SW480 (cell line): ENCODE measurements at regions not wholly inside any gene's neighbourhood (a gene's known extent, or its start where the extent isn't known, plus 50 kb on each side); places are given as distances from the start of the nearest gene placed in this dataset.
"Not testable (repeated sequence)": the region's sequence is repeated elsewhere in the genome, so short reads cannot be mapped to it uniquely, and the experiment has no call there.

ENCODE experiments used
- DNase-seq: peaks from one replicate; pipeline ENCODE4 v3.0.0-alpha.2; 2016; ENCODE audit warnings: low spot score

DNA sequence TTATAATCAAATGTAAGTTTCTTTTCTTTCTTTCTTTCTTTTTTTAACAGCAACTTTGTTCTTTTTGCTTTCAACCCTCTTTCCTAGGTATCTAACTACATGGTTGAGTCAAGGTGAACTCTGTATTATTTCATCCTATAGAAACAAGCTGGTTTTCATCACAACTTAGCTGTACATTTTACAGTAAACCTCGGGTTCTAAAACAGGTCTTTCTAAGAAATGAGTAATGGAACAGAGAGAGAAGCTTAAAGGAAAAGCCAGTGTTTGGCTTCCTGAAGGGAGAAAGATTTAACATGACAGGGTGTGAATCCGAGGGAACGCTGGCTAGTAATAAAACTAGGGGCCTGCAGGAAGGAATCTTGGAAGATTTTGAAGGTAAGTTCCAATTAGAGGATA lies 143.4 kb upstream of the ITGB1 start:
- DNase-seq = no peak

DNA sequence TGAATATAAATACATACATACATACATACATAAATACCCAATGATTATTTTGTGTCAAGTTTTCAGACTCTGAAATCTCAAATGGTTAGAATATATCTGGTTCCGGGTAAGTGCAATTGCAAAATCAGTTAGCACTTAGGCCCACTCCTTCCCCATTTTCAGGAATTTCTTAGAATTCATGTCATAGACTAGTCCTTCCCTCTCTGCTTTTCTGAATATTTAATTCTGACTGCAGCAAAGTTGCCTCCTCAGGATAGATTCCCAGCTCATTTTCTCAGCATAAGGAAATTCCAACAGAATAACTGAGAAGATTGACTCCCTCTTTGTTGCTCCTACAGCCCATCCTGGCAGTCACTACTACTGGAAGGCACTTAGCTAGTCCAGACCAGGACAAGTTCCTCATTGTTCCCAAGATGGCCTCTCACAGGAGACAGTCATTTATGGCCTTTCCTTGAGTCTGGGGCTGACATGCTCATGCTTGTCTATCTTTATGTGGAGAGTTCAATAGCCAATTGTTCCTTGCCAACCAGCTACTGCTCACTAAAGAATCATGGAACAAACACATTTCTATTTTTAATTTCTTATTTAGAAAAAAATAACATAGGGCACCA lies 142.9 kb upstream of the ITGB1 start:
- no peak for DNase-seq

DNA sequence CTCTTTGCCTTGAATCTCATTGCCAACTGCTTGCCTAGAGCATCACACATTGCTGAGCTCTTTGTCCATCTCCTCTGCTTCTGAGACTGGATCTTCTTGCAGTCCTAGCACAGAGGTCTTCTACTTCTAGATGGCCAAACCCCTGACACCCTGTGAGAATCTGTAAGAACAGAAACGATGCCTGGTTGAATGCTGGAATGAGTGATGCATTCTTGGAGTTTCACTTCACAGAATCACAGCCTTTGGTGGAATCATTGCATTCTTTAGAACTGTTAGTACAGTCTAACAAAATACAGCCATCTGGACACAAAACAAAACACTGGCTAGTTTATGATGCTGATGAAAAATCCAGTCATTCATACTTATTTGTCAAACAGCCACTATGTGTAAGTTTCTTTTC lies 141.7 kb upstream of the ITGB1 start:
- no peak for DNase-seq

DNA sequence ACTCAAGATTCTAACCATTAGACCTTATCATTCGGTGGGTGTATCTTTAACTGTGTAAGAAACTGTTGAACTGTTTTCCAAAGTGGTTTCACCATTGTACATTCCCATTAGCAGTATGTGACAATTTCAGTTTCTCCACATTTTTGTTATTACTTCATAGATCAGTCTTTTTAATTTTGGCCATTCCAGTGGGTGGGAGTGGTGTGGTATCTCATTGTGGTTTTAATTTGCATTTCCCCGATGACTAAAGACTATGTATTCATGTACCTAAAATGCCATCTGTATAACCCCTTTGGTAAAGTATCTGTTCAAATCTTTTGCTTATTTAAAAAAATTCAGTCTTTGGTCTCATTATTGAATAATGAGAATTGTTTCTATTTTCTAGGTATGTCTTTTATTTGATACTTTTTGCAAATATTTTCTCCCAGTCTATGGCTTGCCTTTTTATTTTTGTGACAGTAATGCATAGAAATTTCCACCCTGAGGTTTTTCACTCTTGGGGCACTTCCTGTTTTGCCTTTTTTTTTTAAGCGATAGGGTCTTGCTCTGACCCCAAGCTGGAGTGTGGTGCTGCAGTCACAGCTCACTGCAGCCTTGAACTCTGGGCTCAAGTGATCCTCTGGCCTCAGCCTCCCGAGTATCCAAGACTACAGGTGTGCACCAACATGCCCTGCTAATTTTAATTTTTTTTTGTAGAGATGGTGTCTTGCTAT lies 141.1 kb upstream of the ITGB1 start:
- DNase-seq = no peak

DNA sequence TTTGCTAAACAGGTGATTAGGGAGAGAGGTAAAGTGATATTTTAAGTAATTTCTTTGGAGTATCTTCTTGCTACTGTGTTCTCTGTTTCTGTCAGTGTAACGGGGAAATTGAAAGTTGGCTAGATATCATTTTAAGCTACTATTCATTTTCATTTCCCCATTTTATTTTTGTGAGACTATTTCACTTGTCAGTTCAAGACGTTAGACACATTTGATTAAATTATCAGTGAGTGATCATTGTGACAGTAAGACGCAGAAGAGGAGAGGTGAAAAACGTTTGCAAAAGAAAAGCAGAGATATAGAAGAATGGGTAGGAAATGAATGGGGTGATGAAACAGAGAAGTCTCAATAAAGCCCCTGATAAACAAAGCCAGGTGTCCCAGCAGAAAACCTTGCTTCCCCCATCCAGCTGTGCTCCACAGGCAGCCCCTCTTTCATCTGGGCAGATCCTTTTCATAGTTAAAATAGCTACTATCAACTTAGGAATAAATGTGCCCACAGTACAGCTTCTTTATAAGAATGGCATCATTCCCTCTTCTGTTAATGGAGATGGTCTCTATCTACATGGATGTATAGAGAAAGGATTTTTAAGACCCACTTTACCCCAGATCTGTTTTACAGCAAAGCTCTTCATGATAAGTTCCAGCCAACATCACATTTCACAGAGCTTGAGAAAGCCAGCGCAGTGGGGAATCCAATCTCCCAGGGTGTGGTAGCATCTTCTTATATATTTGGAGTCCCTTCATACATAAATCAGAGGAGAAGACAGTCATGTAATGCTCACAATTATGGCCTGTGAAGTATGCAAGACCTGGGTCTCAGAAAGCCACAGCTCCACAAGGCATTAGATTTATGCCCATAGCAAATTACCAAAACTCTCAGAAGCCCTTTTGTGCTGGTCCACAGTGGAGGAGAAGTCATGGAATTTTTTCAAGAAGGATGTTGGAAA lies 138.1 kb upstream of the ITGB1 start:
- no peak for DNase-seq

DNA sequence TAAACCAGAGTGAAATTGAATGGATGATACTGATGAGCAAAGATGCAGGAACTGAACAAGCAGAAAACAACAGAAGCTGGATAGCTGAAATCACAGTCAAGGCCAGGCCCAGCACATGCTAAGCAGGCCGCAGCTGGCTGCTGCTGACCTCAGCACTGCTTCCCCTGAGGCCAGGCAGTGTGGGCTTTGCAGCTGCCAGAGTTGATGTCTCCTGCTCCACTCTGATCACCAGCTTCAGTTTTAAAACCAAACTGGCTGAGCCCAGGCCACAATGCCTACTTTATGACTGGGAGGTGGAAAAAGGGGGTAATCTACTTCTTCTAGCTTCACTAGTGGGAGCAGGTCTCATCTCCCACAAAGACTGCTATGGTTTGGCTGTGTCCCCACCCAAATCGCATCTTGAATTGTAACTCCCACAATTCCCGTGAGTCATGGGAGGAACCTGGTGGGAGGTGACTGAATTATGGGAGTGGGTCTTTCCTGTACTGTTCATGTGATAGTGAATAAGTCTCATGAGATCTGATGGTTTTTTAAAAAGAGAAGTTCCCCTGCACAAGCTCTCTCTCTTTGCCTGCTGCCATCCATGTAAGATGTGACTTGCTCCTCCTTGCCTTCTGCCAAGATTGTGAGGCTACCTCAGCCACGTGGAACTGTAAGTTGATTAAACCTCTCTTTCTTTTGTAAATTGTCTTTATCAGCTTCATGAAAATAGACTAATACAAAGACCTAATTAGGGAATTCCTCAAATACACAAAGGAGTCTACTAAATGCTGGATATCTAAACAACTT lies 136.4 kb upstream of the ITGB1 start:
- no peak for DNase-seq

DNA sequence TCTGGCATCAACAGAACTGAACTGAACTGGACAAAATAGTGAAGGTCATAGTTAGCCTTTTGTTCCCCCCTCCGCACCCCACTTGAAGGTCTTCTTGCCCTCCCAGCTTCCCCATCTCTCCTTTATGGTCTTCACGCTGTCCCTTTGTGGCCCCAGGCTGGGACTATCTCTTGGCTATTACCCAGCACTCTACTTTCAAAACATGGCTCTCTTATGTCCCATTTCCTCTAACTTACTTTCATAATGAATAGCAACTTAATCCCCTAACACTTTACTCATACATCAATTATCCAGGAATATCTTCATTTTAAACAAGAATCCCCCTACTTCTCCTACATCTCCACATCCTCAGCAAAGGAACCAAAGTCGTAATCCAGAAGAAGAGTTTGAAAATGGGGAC lies 135.3 kb upstream of the ITGB1 start:
- DNase-seq = no peak

DNA sequence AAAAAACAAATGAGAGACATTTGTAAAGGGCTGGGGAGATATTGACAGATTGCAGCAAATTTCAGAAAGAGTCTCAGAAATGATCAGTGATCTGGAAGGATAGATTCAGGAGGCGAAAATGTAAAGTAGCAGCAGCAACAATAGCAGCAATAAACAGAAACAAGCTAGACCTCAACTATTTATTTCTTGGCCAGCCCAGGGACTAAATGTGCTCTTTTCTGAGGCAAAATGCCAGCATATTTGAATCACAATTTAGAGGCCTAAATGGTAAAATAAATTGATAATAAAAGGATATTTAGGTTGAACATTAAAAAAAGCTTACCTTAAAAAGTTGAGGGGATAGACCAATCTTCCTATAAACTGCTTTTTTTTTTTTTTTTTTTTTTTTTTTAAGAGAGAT lies 134.6 kb upstream of the ITGB1 start:
- DNase-seq = no peak

DNA sequence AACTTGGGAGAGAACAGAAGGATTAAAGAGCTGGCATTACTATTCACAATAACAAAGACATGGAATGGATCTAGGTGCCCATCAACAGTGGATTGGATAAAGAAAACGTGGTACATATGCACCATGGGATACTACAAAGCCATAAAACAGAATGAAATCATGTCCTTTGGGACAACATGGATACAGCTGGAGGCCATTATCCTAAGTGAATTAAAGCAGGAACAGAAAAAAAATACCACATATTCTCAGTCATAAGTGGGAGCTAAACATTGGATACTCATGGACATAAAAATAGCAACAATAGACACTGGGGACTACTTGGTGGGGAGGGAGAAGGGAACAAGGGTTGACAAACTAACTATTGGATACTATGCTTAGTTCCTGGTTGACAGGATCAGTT lies 133.2 kb upstream of the ITGB1 start:
- no peak for DNase-seq

DNA sequence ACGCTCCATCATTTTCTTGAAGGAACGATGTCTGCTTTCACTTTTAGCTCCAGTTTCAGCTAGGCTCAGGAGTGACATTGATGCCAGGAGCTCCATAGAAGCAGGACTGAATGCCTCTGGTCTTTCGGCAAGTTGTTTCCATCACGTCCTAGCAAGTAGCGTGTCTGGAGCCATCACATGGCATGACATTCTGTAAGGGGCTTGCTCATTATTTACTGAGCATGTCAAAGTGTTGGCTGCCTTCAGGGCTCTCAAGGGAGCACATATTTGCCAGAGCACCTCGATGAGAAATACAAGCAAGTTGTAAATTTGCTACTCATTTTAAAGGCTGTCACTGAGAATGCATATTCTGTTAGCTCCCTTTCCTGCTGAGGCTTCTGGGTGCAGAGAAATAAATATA lies 131.0 kb upstream of the ITGB1 start:
- DNase-seq = no peak

DNA sequence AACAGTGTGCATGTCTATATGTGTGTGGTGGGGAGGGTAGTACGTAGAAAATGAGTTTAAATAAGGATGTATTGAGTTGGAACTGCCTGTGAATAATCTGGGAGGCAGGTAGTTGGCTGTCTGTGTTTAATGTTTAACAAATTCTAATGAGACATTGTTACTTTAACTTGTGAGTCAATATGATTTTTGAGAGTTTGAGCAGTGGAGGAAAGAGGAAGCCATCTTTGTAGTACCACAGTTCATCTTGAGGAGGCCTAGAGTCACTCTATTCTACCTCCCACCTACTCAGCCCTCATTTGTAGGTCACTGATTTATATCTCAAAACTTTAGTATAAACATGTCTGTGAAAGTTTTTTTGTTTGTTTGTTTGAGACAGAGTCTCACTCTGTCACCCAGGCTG lies 129.9 kb upstream of the ITGB1 start:
- no peak for DNase-seq

DNA sequence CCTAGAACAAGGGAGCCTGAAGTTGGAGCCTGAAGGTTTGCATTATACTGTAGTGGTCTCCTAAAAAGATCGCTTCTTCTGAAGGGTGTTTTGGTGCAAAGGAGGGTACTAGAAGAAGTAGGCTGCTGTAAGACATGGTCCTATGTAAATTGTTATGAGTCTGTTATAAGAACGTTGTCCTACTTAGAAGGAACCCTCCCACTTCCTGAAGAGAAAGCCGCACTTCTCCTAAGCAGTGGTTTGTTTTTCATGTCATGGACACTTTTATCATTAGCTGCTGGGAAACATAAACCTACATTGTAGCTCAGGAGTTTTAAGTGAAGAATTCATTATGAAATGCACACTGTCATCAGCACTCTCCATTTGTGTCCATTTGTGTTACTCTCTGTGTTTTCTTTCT lies 129.1 kb upstream of the ITGB1 start:
- no peak for DNase-seq

DNA sequence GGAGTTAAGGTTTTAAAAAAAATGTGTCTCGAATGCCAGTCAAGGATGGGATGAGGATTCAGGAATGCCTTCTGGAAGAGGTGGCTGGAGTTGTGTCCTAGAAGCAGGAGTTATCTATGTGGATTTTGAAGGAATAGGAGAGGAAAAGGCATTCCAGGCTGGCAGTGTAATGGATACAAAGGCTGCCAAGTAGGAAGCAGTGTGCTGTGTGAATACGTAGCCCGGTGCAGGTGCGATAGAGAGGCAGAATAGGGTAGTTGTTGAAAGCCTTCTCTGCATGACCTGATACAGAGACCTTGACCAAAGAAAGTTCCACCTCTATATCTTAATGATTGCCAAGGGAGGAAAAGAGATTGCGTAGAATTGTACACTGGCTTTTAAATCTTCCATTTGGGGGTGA lies 128.1 kb upstream of the ITGB1 start:
- no peak for DNase-seq

DNA sequence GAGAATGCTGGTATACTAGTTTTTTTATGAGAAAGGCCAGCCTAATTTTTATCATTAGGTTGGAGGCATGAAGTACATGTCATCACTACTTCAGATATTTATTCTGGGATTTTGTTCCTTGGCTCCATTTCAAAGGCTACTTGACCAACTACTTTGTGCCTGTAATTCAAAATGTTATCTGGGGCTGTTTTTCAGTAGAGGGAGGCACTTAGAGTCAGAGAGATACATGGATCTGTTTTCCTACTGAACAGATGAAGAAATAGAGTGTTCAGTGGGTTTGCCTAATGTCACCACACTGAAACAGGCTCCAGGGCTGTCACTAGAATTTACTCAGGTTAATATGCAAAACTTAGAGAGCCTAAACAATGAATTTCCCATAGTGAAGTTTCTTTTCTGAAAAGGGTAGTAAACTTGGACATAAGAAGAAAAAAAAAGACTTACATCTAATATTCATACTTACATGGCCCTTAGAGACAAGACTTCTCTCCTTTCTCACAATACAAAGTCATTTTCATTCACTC lies 127.3 kb upstream of the ITGB1 start:
- no peak for DNase-seq

DNA sequence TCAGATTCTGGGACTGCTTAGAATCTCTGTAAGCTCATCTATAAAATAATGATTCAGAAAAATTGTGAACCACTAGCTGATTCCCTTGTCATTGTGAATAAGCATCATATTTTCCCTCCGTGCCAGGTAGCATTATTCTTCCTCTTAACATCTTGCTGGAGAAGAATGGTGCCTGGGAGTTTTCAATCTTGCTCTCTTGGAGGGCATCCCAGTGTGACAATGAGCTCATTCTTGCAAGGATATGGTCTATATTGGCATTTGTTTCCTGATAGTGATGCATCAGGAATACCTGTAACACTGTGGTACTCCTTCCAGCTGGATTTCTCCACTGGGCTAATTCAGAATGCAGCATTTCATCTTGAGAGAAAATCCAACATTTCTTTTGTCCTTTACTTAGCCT lies 126.4 kb upstream of the ITGB1 start:
- DNase-seq = no peak

DNA sequence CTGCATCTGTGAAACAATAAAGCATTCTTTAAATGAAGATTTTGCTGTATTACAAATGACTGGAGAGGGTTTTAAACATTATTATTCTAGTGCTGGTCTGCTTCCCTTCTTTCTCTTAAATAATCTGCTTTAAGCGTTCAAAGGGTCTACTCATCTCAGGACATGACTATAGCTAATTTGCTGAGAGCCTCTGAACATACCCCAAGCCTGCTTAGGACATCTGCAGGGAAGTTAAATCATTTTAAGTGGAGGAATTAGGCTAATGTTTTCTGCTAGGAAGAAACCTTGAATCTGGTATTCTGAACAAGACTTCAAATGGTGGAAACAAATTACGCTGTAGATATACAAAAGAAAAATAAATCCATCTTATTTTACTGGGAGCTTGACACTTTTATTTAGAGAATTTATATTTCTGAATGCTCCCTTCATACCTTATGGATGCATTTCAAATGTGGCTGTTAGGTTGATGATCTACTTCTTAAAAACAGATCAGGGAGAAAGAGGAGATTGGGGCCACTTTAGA lies 124.4 kb upstream of the ITGB1 start:
- DNase-seq = no peak

DNA sequence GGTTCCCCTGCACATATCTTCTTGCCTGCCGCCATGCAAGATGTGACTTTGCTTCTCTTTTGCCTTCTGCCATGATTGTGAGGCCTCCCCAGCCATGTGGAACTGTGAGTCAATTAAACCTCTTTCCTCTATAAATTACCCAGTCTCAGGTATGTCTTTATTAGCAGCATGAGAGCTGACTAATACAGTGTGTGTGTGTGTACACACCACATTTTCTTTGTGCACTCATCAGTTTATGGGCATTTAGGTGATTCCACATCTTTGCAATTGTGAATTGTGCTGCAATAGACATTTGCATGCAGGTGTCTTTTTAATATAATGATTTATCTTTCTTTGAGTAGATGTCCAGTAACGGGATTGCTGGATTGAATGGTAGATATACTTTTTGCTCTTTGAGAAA lies 122.4 kb upstream of the ITGB1 start:
- not testable (repeated sequence) for DNase-seq

DNA sequence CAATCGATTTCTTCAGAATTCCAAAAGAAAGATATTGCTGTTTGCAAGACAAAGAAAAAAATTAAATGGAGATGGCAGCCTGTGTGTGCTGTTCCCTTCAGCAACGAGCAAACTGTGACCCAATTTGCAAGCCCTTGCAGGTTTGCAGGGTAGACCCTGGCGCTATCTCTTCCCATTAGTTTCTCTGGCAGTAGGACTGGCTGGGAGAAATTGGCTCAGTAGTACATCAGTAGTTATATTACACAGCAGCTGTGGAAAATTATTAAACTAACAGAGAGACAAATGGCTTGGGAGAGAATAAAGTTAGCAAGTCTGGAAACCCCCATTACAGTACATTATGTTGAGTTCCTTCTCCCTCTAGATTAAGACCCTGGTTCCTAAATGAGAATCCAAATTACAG lies 116.4 kb upstream of the ITGB1 start:
- DNase-seq = no peak

DNA sequence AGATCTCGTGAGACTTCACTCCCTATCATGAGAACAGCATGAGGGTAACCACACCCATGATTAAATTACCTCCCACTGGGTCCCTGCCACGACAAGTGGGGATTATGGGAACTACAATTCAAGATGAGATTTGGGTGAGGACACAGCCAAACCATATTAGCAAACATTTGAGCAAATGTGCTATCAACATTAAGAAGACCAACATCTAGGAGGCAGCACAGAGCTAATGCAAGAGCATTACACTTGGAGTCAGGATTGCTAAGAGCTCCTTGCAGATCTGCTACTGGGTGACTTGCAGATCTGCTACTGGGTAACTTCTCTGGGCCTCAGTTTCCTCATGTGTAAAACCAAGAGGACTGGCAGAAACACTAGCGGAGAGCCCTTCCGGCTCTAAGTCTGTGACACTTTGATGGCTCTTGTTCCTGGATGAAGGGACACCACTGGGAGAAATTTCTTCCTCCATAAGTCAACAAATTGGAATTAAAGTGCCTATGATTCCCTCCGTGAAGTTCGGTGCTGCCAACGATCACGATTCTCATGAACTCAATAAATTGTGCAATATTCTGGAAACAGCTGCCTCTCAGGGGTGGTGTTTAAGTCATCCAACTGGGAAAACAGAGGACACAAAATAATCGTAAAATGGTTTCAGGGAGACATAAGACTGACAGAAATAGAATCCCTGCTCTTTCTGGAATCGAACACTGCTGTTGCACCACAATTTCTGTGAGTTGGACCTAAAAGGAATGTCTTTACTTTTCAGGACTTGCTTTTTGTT lies 115.8 kb upstream of the ITGB1 start:
- no peak for DNase-seq

DNA sequence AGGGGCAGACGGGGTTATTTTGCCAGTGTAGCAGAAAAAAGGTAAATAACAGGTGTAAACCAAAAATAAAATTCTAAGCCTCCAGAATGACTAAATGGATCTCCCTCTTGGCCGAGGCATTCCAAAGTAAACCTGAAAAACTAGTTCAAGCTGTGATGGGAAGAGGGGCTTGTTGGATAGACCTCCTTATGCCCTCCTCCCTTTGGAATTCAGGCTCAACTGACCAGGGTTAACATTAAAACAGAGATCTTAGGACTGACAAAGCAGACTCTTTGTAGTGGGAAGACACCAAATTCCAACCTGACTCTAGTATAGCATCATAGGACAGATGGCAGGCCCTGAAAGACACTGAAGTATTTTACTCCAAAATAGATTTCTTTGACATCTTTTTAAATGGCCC lies 113.8 kb upstream of the ITGB1 start:
- no peak for DNase-seq

DNA sequence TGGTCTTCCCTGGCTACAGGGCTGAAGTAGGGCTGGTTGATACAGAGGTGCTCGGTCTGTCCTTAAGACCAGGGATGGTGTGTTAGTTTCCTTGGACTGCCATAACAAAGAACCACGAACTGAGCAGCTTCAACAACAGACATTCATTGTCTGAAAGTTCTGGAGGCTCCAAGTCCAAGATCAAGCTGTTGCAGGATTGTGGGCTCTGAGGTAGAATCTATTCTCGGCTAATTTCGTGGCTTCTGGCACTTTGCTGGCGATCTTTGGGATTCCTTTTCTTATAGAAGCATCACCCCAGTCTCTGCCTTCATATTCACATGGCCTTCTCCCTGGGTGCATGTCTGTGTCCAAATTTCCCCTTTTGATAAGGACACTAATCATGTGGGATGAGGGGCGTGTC lies 112.1 kb upstream of the ITGB1 start:
- DNase-seq = no peak
